ENCODE measurements at regions not wholly inside any gene's neighbourhood (a gene's known extent, or its start where the extent isn't known, plus 50 kb on each side); places are given as distances from the start of the nearest gene placed in this dataset.
A peak's percentile ranks its signal among the peaks of the same experiment; 100 is the strongest.

GRCh38 chr1:8267307-8267706 is 50.6 kb upstream of the SLC45A1 start:
- ATAC-seq (no peak), DNase-seq (ENCODE audit: low read depth, low spot score) (no peak)
- H3K4me3 ChIP-seq (ENCODE audit: low read depth in 2 of 2, low read length in 2 of 2) = no peak overlapping the region
- H3K4me1 ChIP-seq (ENCODE audit: control insufficient read depth, insufficient read depth, low read length) = 0 out of 2 replicates have a peak, but pooled peaks cover 3% of the 10 kb centered on the region
- no TSS peak for BruUV-seq (replicated peaks)
- no peaks in the 10 kb centered on the region for H3K27me3 ChIP-seq (ENCODE audit: control insufficient read depth, insufficient read depth, low read length)
- in situ Hi-C loops (cut with HindIII; ENCODE audit: low pct_unique_long_range_greater_than_20kb, low sequenced_read_pairs) (no loop called here), intact Hi-C loops (cut with micrococcal nuclease; ENCODE audit: unreplicated experiment) (no loop called here)
- ChIA-PET CTCF (no interaction called here), POLR2A (interaction anchor here (0.7 kb wide), 1 partner anchor 137 kb away, joined by 5 read pairs; no protein-coding TSS in a partner anchor)
- H3K9me3 ChIP-seq (ENCODE audit: control insufficient read depth, insufficient read depth, low read depth, low read length) = no peaks in the 10 kb centered on the region
- H3K36me3 ChIP-seq (ENCODE audit: control insufficient read depth, insufficient read depth, low read length) = no peaks in the 10 kb centered on the region
- TF ChIP-seq, protein P1, sequence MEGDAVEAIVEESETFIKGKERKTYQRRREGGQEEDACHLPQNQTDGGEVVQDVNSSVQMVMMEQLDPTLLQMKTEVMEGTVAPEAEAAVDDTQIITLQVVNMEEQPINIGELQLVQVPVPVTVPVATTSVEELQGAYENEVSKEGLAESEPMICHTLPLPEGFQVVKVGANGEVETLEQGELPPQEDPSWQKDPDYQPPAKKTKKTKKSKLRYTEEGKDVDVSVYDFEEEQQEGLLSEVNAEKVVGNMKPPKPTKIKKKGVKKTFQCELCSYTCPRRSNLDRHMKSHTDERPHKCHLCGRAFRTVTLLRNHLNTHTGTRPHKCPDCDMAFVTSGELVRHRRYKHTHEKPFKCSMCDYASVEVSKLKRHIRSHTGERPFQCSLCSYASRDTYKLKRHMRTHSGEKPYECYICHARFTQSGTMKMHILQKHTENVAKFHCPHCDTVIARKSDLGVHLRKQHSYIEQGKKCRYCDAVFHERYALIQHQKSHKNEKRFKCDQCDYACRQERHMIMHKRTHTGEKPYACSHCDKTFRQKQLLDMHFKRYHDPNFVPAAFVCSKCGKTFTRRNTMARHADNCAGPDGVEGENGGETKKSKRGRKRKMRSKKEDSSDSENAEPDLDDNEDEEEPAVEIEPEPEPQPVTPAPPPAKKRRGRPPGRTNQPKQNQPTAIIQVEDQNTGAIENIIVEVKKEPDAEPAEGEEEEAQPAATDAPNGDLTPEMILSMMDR (IDR thresholded peaks at IDR 0.05) = no peak
- TF ChIP-seq, protein P2, sequence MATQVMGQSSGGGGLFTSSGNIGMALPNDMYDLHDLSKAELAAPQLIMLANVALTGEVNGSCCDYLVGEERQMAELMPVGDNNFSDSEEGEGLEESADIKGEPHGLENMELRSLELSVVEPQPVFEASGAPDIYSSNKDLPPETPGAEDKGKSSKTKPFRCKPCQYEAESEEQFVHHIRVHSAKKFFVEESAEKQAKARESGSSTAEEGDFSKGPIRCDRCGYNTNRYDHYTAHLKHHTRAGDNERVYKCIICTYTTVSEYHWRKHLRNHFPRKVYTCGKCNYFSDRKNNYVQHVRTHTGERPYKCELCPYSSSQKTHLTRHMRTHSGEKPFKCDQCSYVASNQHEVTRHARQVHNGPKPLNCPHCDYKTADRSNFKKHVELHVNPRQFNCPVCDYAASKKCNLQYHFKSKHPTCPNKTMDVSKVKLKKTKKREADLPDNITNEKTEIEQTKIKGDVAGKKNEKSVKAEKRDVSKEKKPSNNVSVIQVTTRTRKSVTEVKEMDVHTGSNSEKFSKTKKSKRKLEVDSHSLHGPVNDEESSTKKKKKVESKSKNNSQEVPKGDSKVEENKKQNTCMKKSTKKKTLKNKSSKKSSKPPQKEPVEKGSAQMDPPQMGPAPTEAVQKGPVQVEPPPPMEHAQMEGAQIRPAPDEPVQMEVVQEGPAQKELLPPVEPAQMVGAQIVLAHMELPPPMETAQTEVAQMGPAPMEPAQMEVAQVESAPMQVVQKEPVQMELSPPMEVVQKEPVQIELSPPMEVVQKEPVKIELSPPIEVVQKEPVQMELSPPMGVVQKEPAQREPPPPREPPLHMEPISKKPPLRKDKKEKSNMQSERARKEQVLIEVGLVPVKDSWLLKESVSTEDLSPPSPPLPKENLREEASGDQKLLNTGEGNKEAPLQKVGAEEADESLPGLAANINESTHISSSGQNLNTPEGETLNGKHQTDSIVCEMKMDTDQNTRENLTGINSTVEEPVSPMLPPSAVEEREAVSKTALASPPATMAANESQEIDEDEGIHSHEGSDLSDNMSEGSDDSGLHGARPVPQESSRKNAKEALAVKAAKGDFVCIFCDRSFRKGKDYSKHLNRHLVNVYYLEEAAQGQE (IDR thresholded peaks at IDR 0.05; ENCODE audit: insufficient read depth in 1 of 2, low read depth in 2 of 2, low read length in 1 of 2) = no peak
- TF ChIP-seq POLR2AphosphoS5 (IDR thresholded peaks at IDR 0.05; ENCODE audit: low read depth, low read length) (no peak), SIN3A (IDR thresholded peaks at IDR 0.05; ENCODE audit: borderline replicate concordance, insufficient read depth, low read depth, low read length) (no peak), TCF7L2 (IDR thresholded peaks at IDR 0.05; ENCODE audit: low read depth, low read length) (no peak)
- H3K27ac ChIP-seq (ENCODE audit: low read length) = peak overlapping the region; percentile 65

GRCh38 chr1:8266436-8267165 is 51.3 kb upstream of the SLC45A1 start:
- TF ChIP-seq SIN3A (IDR thresholded peaks at IDR 0.05; ENCODE audit: borderline replicate concordance, insufficient read depth, low read depth, low read length) = no peak
- TF ChIP-seq POLR2AphosphoS5 (IDR thresholded peaks at IDR 0.05; ENCODE audit: low read depth, low read length) = no peak
- TF ChIP-seq, protein P2 (IDR thresholded peaks at IDR 0.05; ENCODE audit: insufficient read depth in 1 of 2, low read depth in 2 of 2, low read length in 1 of 2) = no peak
- TF ChIP-seq TCF7L2 (IDR thresholded peaks at IDR 0.05; ENCODE audit: low read depth, low read length) = no peak
- TF ChIP-seq, protein P1 (IDR thresholded peaks at IDR 0.05) = no peak
- ATAC-seq (no peak), DNase-seq (ENCODE audit: low read depth, low spot score) (no peak)
- no peak overlapping the region for H3K4me3 ChIP-seq (ENCODE audit: low read depth in 2 of 2, low read length in 2 of 2)
- POLR2A ChIA-PET = interaction anchor here (0.6 to 0.7 kb wide), 2 partner anchors 136 to 239 kb away, joined by 5 to 8 read pairs; no protein-coding TSS in a partner anchor
- H3K9me3 ChIP-seq (ENCODE audit: control insufficient read depth, insufficient read depth, low read depth, low read length) = no peaks in the 10 kb centered on the region
- intact Hi-C loops (cut with micrococcal nuclease; ENCODE audit: unreplicated experiment) (no loop called here), in situ Hi-C loops (cut with HindIII; ENCODE audit: low pct_unique_long_range_greater_than_20kb, low sequenced_read_pairs) (no loop called here)
- H3K27ac ChIP-seq (ENCODE audit: low read length) = peak overlapping the region; percentile 65
- no peaks in the 10 kb centered on the region for H3K36me3 ChIP-seq (ENCODE audit: control insufficient read depth, insufficient read depth, low read length)
- 0 out of 2 replicates have a peak, but pooled peaks cover 3% of the 10 kb centered on the region for H3K4me1 ChIP-seq (ENCODE audit: control insufficient read depth, insufficient read depth, low read length)
- BruUV-seq (replicated peaks) = no TSS peak
- CTCF ChIA-PET = interaction anchor here (0.6 kb wide), 1 partner anchor 285 kb away, joined by 4 read pairs; no protein-coding TSS in a partner anchor
- H3K27me3 ChIP-seq (ENCODE audit: control insufficient read depth, insufficient read depth, low read length) = no peaks in the 10 kb centered on the region
